DND-41 (cell line): ENCODE measurements at regions not wholly inside any gene's neighbourhood (a gene's known extent, or its start where the extent isn't known, plus 50 kb on each side); places are given as distances from the start of the nearest gene placed in this dataset.

Experiments used
- ATAC-seq: fragments of 200-7000 bp; cut with Tn5 transposase; 3 replicates; pipeline ENCODE4 v1.9.1; 2021; ENCODE audit warnings: low read depth; ENCODE audit not compliant: insufficient read depth
- DNase-seq: peaks from one replicate; pipeline ENCODE4 v3.0.0-alpha.2; 2020
- H2AFZ ChIP-seq: 2 replicates; pipeline ENCODE4 v1.6.0; 2012; ENCODE audit warnings: low read depth, low read length
- H3K27ac ChIP-seq: 2 replicates; pipeline ENCODE4 v1.5.1; 2012; ENCODE audit warnings: low read length, inconsistent platforms
- H3K27me3 ChIP-seq: fragments of 200-600 bp; sonication (generic); 2 replicates; pipeline ENCODE4 v1.6.0; 2012; ENCODE audit warnings: low read length, mild to moderate bottlenecking, inconsistent platforms; ENCODE audit not compliant: insufficient read depth, poor library complexity
- H3K36me3 ChIP-seq: 2 replicates; pipeline ENCODE4 v1.5.1; 2012; ENCODE audit warnings: low read length, inconsistent platforms; ENCODE audit not compliant: insufficient read depth
- H3K4me1 ChIP-seq: 2 replicates; pipeline ENCODE4 v1.5.1; 2012; ENCODE audit warnings: mild to moderate bottlenecking, low read length; ENCODE audit not compliant: insufficient read depth
- H3K4me2 ChIP-seq: 2 replicates; pipeline ENCODE4 v1.6.0; 2012; ENCODE audit warnings: mild to moderate bottlenecking, moderate library complexity, low read length, inconsistent platforms; ENCODE audit not compliant: insufficient read depth
- H3K4me3 ChIP-seq, 2 experiments: fragments of 200-600 bp in 1 of 2; shearing (Covaris generic) in 1 of 2; 2 replicates each; pipeline ENCODE4 v1.5.1; 2012 to 2016; ENCODE audit warnings: inconsistent platforms in 2 of 2, low read length in 2 of 2, mild to moderate bottlenecking in 2 of 2, low read depth in 1 of 2, moderate library complexity in 1 of 2
- H3K79me2 ChIP-seq: 2 replicates; pipeline ENCODE4 v1.6.0; 2012; ENCODE audit warnings: low read length, inconsistent platforms; ENCODE audit not compliant: insufficient read depth
- H3K9ac ChIP-seq: 2 replicates; pipeline ENCODE4 v1.6.0; 2012; ENCODE audit warnings: low read depth, mild to moderate bottlenecking, inconsistent platforms, low read length, moderate library complexity
- H3K9me3 ChIP-seq: 2 replicates; pipeline ENCODE4 v1.5.1; 2012; ENCODE audit warnings: low read length, moderate library complexity, mild to moderate bottlenecking, inconsistent platforms; ENCODE audit not compliant: insufficient read depth, severe bottlenecking
- H4K20me1 ChIP-seq: 2 replicates; pipeline ENCODE4 v1.6.0; 2012; ENCODE audit warnings: low read length; ENCODE audit not compliant: insufficient read depth
- CTCF ChIP-seq: IDR thresholded peaks from 2 replicates; pipeline ENCODE4 v1.5.1; 2012; ENCODE audit warnings: borderline replicate concordance, low read length, moderate library complexity, mild to moderate bottlenecking; ENCODE audit not compliant: poor library complexity, severe bottlenecking; ENCODE audit errors: extremely low read depth
- EZH2 ChIP-seq: IDR thresholded peaks from 3 replicates; pipeline ENCODE4 v1.6.1; 2012; ENCODE audit warnings: borderline replicate concordance, low read depth, mild to moderate bottlenecking, moderate library complexity, low read length, inconsistent platforms; ENCODE audit not compliant: severe bottlenecking

- no peaks in the 10 kb centered on the region for H3K4me1 ChIP-seq
- H3K79me2 ChIP-seq = no peaks in the 10 kb centered on the region
- H3K9ac ChIP-seq = no peak overlapping the region
- no peak overlapping the region for H3K4me2 ChIP-seq
- no peak overlapping the region for H3K27ac ChIP-seq
- TF ChIP-seq EZH2 (no peak), CTCF (no peak)
- DNase-seq (no peak), ATAC-seq (no peak)
- H3K4me3 ChIP-seq = no peak overlapping the region
- no peak overlapping the region for H2AFZ ChIP-seq
- no peaks in the 10 kb centered on the region for H3K9me3 ChIP-seq
- no peaks in the 10 kb centered on the region for H4K20me1 ChIP-seq
- no peaks in the 10 kb centered on the region for H3K36me3 ChIP-seq
- peaks cover 4% of the 10 kb centered on the region for H3K27me3 ChIP-seq
Measured at GRCh38 chr11:127564810-127565209, 564.2 kb upstream of the KIRREL3 start.

GRCh38 chr11:127559978-127560377 is 559.4 kb upstream of the KIRREL3 start:
- TF ChIP-seq EZH2 (no peak), CTCF (no peak)
- Histone ChIP-seq H3K36me3 (no peaks in the 10 kb centered on the region), H3K9me3 (no peaks in the 10 kb centered on the region), H3K4me2 (no peak overlapping the region), H3K9ac (no peak overlapping the region), H2AFZ (no peak overlapping the region), H3K27me3 (peaks cover 4% of the 10 kb centered on the region), H3K4me1 (no peaks in the 10 kb centered on the region), H3K27ac (no peak overlapping the region), H4K20me1 (no peaks in the 10 kb centered on the region), H3K79me2 (no peaks in the 10 kb centered on the region), H3K4me3 (no peak overlapping the region)
- DNase-seq (no peak), ATAC-seq (no peak)

- Histone ChIP-seq H3K27ac (no peak overlapping the region), H3K79me2 (no peaks in the 10 kb centered on the region), H3K4me2 (no peak overlapping the region), H2AFZ (no peak overlapping the region), H3K9ac (no peak overlapping the region), H3K4me1 (no peaks in the 10 kb centered on the region), H3K4me3 (no peak overlapping the region), H3K27me3 (no peaks in the 10 kb centered on the region), H3K36me3 (no peaks in the 10 kb centered on the region), H3K9me3 (no peaks in the 10 kb centered on the region), H4K20me1 (no peaks in the 10 kb centered on the region)
- TF ChIP-seq CTCF (no peak), EZH2 (no peak)
- DNase-seq (no peak), ATAC-seq (no peak)
Measured at GRCh38 chr11:127552446-127552845, 551.9 kb upstream of the KIRREL3 start.

GRCh38 chr11:127531167-127531566 is 530.6 kb upstream of the KIRREL3 start:
- H3K4me2 ChIP-seq = no peak overlapping the region
- ATAC-seq (no peak), DNase-seq (no peak)
- TF ChIP-seq EZH2 (no peak), CTCF (no peak)
- no peaks in the 10 kb centered on the region for H3K9me3 ChIP-seq
- H3K79me2 ChIP-seq = no peaks in the 10 kb centered on the region
- no peak overlapping the region for H2AFZ ChIP-seq
- no peak overlapping the region for H3K27ac ChIP-seq
- H3K27me3 ChIP-seq = no peaks in the 10 kb centered on the region
- no peaks in the 10 kb centered on the region for H4K20me1 ChIP-seq
- H3K9ac ChIP-seq = no peak overlapping the region
- no peaks in the 10 kb centered on the region for H3K4me1 ChIP-seq
- no peak overlapping the region for H3K4me3 ChIP-seq
- no peaks in the 10 kb centered on the region for H3K36me3 ChIP-seq
